ELF-1 (cell line): ENCODE measurements at regions not wholly inside any gene's neighbourhood (a gene's known extent, or its start where the extent isn't known, plus 50 kb on each side); places are given as distances from the start of the nearest gene placed in this dataset.
"Not testable (repeated sequence)": the region's sequence is repeated elsewhere in the genome, so short reads cannot be mapped to it uniquely, and the experiment has no call there.

Experiments
- DNase-seq: peaks from one replicate; pipeline ENCODE4 v3.0.0-alpha.2; 2016; ENCODE audit warnings: low read depth, low spot score

DNA sequence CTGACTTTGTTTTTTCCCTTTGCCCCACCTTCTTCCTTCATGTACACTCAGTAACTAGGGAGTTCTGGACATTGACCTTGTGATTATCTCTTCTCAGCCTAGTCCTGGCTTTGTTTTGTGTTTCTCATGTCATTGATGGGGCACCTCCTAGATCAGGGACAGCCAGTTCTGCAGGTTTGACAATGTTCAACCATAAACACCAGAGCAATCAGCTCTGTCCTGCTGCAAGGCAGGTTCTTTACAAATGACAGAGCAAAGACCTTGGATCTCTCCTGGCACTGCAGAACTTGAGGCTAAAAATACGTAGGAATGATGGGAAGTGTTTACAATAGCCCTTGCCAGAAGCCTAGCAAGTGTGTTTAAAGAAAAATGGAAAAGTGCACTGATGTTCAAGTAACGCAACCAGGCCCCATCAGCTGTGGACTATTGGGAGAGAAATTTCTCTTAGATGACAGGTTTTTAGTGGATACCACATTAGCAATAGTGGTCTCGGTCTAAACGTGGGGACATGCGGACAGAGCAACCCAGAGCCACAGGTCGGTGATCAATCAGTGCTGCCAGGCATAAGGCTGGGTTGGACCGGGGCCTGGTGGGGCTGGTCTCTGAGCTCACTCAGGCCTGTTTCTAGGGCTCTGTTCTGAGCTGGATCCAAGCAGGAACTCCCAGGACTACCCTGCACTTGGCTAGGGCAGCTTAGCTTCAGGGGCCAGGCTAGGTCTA lies 76.8 kb downstream of the SOWAHC start:
- peak; percentile 87 for DNase-seq

DNA sequence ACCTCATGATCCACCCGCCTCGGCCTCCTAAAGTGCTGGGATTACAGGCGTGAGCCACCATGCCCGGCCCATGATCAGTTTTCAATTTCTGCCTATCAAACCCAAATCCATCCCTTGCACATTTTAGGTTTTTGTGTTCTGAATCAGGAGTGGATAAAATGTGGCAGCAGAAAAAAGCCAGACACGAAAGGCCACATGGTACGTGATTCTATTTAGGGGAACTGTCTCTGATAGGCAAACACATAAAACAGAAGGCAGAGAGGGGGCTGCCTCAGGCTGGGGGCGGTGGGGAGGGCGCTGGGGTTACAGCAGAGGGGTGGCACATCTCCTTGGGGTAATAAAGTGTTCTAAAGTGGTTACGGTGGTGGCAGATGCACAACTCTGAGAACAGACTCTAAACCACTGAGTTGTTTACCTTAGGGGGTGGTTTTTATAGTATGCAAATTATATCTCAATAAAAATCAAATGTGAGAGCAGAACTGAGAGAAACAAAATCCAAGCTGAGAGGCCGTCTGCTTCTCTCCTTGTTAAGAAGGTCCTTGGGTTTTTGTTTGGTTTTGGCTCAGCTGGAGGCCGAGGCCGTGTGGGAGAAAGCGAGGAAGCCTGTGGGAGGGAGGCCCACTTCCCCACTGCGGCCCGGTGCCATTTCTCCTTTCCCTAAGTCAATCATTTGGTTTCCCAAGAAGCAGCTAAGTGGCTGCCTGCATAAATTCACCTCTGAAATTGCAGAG lies 78.0 kb downstream of the SOWAHC start:
- DNase-seq, result no peak

DNA sequence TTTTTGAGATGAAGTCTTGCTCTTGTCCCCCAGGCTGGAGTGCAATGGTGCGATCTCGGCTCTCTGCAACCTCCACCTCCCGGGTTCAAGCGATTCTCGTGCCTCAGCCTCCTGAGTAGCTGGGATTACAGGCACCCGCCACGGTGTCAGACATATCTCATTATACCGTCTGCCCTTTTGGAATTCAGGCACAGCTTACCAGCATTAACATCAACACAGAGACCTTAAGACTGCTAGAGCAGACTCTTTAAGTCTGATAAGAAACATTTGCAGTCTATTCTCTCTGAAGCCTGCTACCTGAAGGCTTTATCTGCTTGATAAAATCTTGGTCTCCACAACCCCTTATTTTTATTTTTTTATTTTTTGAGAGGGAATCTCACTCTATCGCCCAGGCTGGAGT lies 78.7 kb downstream of the SOWAHC start:
- not testable (repeated sequence) for DNase-seq

GRCh38 chr2:109693292-109693691 lies 79.1 kb downstream of the SOWAHC start:
- not testable (repeated sequence) for DNase-seq

GRCh38 chr2:109694190-109694589 lies 80.0 kb downstream of the SOWAHC start:
- peak; percentile 70 for DNase-seq

DNA sequence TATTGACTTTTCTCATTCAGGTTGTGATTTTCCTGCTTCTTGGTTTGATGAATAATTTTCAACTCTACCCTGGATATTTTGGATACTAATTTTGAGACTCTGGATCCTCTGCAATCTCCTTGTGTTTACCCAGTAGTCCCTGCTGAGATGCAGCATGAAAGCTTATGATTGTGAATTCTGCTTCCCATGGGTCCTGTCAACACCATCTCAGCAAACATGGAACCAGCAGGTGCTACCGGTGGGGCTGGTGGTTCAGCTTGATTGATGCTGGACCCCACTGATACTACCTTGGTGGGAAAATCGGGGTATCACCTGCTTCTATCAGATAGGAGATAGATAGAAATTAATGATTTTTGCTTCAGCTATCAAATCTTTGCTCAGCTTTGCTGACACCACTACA lies 81.1 kb downstream of the SOWAHC start:
- DNase-seq, result no peak

- peak; percentile 56 for DNase-seq
These were observed 85.5 kb downstream of the SOWAHC start for GRCh38 chr2:109699646-109700045.

DNA sequence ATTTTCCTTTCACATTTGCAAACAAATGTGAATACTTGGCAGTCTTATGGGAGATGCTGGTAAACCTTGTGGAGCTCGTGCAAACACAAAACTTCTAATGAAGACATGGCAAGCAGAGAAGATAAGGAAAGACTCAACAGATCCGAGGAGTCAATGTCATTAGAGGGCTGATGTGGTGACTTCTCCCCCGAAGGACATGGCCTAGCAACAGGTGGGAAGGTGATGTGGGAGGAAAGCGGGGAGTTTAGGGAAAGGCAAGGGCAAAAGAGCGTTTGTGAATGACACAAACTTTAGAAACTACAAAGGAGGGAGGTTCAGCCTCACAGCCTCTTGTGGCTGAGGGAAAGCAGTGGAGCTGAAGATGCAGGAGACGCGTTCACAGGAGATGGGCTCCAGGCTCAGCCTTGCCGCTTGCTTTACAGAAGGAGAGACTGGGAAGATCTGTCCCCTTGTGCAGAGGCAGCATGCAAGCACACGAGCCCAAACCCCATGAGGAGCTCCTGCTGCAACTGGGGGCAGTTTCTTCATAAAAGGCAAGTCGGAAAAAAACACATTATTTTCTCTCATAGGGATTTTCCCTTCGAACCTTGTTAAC lies 86.6 kb downstream of the SOWAHC start:
- DNase-seq, result no peak

DNA sequence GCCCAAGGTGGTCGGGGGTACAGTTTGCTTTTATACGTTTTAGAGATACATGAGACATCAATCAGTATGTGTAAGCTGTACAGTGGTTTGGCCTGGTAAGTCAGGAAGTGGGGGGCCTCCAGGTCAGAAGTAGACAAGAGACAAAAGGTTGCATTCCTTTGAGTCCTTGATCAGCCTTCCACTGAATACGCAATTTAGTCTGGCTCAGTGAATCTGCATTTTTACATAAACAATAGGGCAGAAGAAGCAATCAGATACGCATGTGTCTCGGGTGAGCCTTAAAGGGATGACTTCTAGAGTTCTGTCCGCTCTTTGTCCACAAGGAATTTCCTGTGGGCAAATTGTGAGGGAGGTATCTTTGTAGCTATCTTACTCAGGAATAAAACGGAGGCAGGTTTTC lies 87.2 kb downstream of the SOWAHC start:
- DNase-seq, result peak; percentile 43

- DNase-seq, result no peak
These were observed 88.3 kb downstream of the SOWAHC start for GRCh38 chr2:109702250-109702985.

GRCh38 chr2:109703077-109703476 lies 88.9 kb downstream of the SOWAHC start:
- DNase-seq, result no peak

GRCh38 chr2:109703798-109704197 lies 89.6 kb downstream of the SOWAHC start:
- peak; percentile 75 for DNase-seq

DNA sequence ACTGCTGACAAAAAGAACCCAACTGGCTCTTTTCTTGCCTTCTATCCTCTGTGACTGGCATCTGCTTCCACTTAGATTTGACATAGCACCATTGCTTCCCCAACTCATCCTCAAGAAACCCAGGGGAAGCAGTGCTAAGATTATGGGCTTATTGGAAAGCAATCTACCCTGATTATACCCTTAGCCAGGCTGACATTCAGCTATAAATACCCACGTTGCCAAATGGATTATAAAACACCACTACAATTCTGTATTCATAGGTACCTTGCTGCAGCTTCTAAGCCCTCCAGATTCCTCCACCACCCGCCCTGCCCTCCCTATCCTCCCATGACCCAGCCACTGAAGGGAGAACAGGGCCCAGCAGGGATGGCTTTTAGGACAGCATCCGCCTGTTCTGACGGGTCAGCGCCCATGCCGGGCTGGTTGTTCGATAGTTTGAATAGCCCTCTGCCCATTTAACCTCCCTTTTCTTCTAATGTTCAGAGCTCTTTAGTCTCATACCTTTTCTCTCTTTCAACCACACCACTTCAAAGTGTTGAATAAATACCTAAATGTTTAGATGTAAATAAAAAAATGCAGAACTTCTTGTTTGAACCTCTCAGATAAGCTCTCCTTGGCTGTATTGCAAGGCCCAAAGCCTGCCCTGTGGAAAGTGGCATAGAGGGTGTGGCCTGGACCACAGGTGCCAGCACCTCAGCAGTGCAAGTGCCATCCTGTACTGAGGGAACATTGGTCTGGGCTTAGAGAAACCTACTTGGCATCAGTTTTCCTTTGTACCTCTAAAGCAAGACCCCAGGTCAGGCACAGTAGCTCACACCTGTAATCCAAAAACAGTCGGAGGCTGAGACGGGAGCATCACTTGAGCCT lies 86.6 kb upstream of the RGPD5 start:
- DNase-seq, result no peak

DNA sequence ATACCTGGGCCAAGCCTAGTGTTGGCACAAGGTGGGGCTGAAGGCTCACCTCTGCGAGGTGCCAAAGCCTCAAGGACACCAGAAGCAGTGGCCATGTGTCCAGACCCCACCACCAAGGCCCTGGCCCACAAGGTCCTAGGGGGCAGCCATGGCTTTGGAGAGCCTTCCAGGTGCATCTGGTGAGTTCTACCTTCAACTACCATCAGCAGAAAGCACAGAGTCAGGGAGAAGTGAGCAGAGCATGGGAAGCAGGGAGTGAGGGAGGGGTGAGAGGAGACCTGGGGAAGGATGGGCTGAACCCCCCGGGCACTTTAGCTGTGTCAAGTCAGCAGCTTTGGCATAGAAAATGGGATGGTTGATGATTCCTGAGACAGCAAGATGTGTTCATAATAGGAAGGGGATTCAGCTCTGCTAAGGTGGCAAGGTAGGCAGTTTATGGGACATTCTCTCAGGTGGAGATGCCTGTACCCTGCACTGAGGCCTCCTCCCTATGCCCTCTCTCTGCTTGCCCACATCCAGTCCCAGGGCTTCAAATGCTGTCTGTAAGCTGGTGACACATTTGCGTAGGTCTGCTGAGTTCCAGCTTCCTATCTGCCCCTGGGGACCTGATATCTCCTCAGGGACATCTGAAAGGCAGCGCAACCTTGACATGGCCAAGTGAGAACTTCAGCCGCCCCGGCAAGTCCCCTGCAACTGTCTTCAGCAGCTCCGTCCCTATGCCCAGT lies 83.4 kb upstream of the RGPD5 start:
- DNase-seq, result no peak

DNA sequence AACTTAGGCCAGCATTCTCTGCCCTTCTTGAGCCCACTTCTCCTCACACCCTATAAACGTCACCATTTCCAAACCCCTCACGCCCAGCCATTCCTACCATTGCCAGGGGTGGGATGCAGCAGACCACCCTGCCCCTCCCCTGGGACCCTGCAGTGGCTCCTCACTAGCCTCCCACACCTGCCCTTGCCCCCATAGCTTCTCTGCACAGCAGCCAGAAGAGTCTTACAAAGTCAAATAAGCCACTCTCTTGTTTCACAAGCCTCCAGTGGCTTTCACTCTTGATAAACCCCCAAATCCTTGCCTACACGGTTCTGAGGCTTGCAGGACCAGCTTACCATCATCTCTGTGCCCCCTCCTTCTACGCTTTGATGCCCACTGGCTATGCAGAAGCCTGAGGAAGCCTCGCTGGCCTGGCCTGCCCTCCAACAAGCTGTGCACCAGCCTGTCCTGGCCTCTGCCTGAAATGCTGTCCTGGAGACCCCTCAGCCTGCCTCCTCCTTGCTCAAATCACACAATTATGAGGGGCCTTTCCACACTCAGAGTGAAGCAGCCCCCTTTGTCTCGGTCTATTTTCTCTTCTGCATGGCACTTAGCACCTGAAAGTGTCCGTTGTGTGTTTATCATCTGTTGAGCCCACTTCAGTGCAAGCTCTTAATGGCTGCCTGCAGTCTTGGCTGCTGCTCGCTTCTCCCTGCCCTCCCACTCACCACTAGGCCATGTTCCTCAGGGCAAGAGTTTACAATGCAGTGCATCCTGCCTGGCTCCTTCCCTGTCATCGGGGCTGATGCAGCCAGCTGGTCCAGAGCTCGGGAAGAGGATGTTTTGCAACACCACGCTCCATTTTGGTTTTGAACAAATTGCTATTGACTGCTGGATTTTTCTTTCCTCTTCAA lies 82.6 kb upstream of the RGPD5 start:
- no peak for DNase-seq

- DNase-seq, result no peak
These were observed 82.0 kb upstream of the RGPD5 start for GRCh38 chr2:109712123-109712449.

DNA sequence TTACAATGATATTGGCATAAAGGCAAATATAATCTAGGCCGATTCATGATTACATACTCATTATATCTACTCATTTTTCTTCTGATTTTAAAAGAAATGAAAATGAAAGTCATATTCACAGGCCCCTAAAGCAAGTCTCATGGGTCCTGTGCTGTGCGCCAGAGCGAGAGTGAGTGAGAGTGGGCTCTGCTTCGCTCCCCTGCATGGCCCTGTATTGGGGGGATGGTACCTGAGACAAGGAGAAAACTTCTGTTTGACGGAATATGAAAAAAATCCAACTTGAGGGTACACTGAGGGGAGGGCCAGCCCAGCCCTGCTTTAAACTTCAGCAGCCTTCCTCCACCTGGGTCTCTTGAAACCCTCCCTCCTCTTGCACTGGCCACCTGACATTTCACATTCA lies 81.4 kb upstream of the RGPD5 start:
- DNase-seq, result no peak

DNA sequence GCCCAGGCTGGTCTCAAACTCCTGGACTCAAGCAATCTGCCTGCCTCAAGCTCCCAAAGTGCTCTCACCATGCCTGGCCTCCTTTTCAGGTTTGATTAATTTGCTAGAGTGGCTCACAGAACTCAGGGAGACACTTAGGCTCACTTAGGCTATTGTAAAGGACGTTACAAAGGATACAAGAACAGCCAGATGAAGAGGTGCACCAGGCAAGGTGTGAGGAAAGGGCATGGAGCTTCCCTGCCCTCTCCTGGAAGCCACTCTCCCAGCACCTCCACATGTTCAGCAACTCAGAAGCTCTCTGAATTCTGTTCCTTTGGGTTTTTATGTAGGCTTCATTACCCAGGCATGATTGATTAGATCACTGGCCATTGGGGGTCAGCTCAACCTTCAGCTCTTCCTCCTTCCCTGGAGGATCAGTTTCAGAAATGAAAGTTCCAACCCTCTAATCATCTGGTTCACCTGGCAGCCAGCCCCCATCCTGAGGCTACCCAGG lies 78.7 kb upstream of the RGPD5 start:
- DNase-seq, result peak; percentile 79

- DNase-seq, result not testable (repeated sequence)
These were observed 77.5 kb upstream of the RGPD5 start for GRCh38 chr2:109716596-109716995.
